Stomach (tissue), 8 donors: ENCODE measurements at regions not wholly inside any gene's neighbourhood (a gene's known extent, or its start where the extent isn't known, plus 50 kb on each side); places are given as distances from the start of the nearest gene placed in this dataset.

Experiments used
- DNase-seq, 2 donors: peaks; one replicate each; pipeline versions ENCODE4 v3.0.0 to v3.0.0-alpha.2; 2013 to 2019
- H3K27ac ChIP-seq, 5 donors: fragments of 200-600 bp in 4 of 5; sonication (generic) in 4 of 5; one replicate each; pipeline ENCODE4 v1.5.1; 2013 to 2019; ENCODE audit warnings: mild to moderate bottlenecking in 1 of 5, moderate library complexity in 1 of 5
- H3K27me3 ChIP-seq, 3 donors: fragments of 200-600 bp; sonication (generic); one replicate each; pipeline ENCODE4 v1.5.1; 2017 to 2019; ENCODE audit warnings: mixed run types in 1 of 3
- H3K36me3 ChIP-seq, 4 donors: fragments of 200-600 bp; sonication (generic); 1 replicate in 3 of 4; 2 replicates in 1 of 4; pipeline ENCODE4 v1.5.1; 2016 to 2019
- H3K4me1 ChIP-seq, 4 donors: fragments of 200-600 bp; sonication (generic); one replicate each; pipeline ENCODE4 v1.5.1; 2016 to 2019
- H3K4me3 ChIP-seq, 4 donors: fragments of 200-600 bp; sonication (generic) in 3 of 4; one replicate each; pipeline ENCODE4 v1.5.1; 2016 to 2019; ENCODE audit warnings: mild to moderate bottlenecking in 1 of 4
- H3K9me3 ChIP-seq, 4 donors: fragments of 200-600 bp; sonication (generic); one replicate each; pipeline ENCODE4 v1.5.1; 2016 to 2019
- CTCF ChIP-seq, 7 experiments: fragments of 450-650 bp in 4 of 7; fragments of 200-600 bp in 3 of 7; sonication (generic) in 3 of 7; IDR thresholded peaks; one replicate each; pipeline ENCODE4 v1.5.1; 2016 to 2019; ENCODE audit warnings: antibody characterized with exemption in 7 of 7, control low read depth in 2 of 7, mild to moderate bottlenecking in 1 of 7
- EP300 ChIP-seq: sonication (generic); formaldehyde crosslinking; IDR thresholded peaks from one replicate; pipeline ENCODE4 v1.6.1; 2017; ENCODE audit warnings: antibody characterized with exemption
- POLR2A ChIP-seq, 4 donors: fragments of 450-650 bp; IDR thresholded peaks; one replicate each; pipeline ENCODE4 v1.6.1; 2016; ENCODE audit warnings: antibody characterized with exemption in 4 of 4, control low read depth in 2 of 4, mild to moderate bottlenecking in 1 of 4, moderate library complexity in 1 of 4
- POLR2AphosphoS5 ChIP-seq, 3 donors: sonication (generic); formaldehyde crosslinking; IDR thresholded peaks; one replicate each; pipeline ENCODE4 v1.6.1; 2016; ENCODE audit warnings: antibody characterized with exemption in 3 of 3
- WGBS, 5 donors: extraction: QIAGEN DNeasy Blood & Tissue Kit in 3 of 5; methylation state at CpG; one replicate each; pipeline versions ENCODE4 v1.1.5 to v1.1.7; 2013 to 2018; 5-methylcytosine and 5-hydroxymethylcytosine counted together
- intact Hi-C: fragments of 100-400 bp; cut with DNase I; formaldehyde crosslinking; loops from one replicate; pipeline ENCODE4 v1.15.1; 2023; ENCODE audit warnings: low total_unique reads
- donor health status: healthy with polysubstance abuse.
- donor health status: Bipolar disorder and iron deficiency.
- donor health status: healthy.

- no peak overlapping the region for H3K4me3 ChIP-seq
- no peaks in the 10 kb centered on the region for H3K27me3 ChIP-seq
- TF ChIP-seq POLR2A (IDR thresholded peaks at IDR 0.05) (no peak), EP300 (no peak), POLR2AphosphoS5 (IDR thresholded peaks at IDR 0.05) (no peak), CTCF (IDR thresholded peaks at IDR 0.05) (no peak)
- no peak overlapping the region for H3K27ac ChIP-seq
- no peak for DNase-seq
- H3K36me3 ChIP-seq: no peaks in the 10 kb centered on the region
- WGBS, 5 donors: 93 to 99% (median 97%) methylated on average over 2 of the region's 2 CpGs
- no peaks in the 10 kb centered on the region for H3K4me1 ChIP-seq
- intact Hi-C loops: no loop called here
- no peaks in the 10 kb centered on the region for H3K9me3 ChIP-seq
Observed at GRCh38 chr20:11043001-11043400, 369.2 kb upstream of the JAG1 start.

- intact Hi-C loops: no loop called here
- H3K36me3 ChIP-seq: no peaks in the 10 kb centered on the region
- H3K27ac ChIP-seq: no peak overlapping the region
- no peaks in the 10 kb centered on the region for H3K4me1 ChIP-seq
- no peak for DNase-seq
- no peak overlapping the region for H3K4me3 ChIP-seq
- TF ChIP-seq CTCF (IDR thresholded peaks at IDR 0.05) (no peak), POLR2A (IDR thresholded peaks at IDR 0.05) (no peak), EP300 (no peak), POLR2AphosphoS5 (IDR thresholded peaks at IDR 0.05) (no peak)
- H3K9me3 ChIP-seq: no peaks in the 10 kb centered on the region
- H3K27me3 ChIP-seq: no peaks in the 10 kb centered on the region
- 42 to 65% (median 51%) methylated on average over 6 of the region's 6 CpGs for WGBS, 5 donors
Observed at GRCh38 chr20:11044561-11044960, 370.8 kb upstream of the JAG1 start.

- Histone ChIP-seq H3K4me1 (no peaks in the 10 kb centered on the region), H3K4me3 (no peak overlapping the region), H3K36me3 (no peaks in the 10 kb centered on the region), H3K9me3 (no peaks in the 10 kb centered on the region), H3K27me3 (no peaks in the 10 kb centered on the region), H3K27ac (no peak overlapping the region)
- TF ChIP-seq POLR2A (IDR thresholded peaks at IDR 0.05) (no peak), CTCF (IDR thresholded peaks at IDR 0.05) (no peak), EP300 (no peak), POLR2AphosphoS5 (IDR thresholded peaks at IDR 0.05) (peak in 2 of 3 donors; percentile 13 to 22)
- WGBS, 5 donors: 58 to 72% (median 64%) methylated on average over 8 of the region's 8 CpGs
- peak in 1 of 2 donors; percentile 51 for DNase-seq
- intact Hi-C loops: no loop called here
Observed at GRCh38 chr20:11045412-11046175, 371.8 kb upstream of the JAG1 start.

GRCh38 chr20:11047559-11047958, 373.8 kb upstream of the JAG1 start:
- no peak for TF ChIP-seq POLR2AphosphoS5 (IDR thresholded peaks at IDR 0.05)
- TF ChIP-seq POLR2A (IDR thresholded peaks at IDR 0.05): no peak
- no peak for TF ChIP-seq EP300
- TF ChIP-seq CTCF (IDR thresholded peaks at IDR 0.05): no peak
- Histone ChIP-seq H3K4me3 (no peak overlapping the region), H3K27me3 (no peaks in the 10 kb centered on the region), H3K9me3 (no peaks in the 10 kb centered on the region), H3K27ac (no peak overlapping the region), H3K4me1 (no peaks in the 10 kb centered on the region), H3K36me3 (no peaks in the 10 kb centered on the region)
- no peak for DNase-seq
- 22 to 53% (median 34%) methylated on average over 2 of the region's 2 CpGs for WGBS, 5 donors
- intact Hi-C loops: no loop called here
